Tongue (tissue), 1 donor: ENCODE measurements at regions not wholly inside any gene's neighbourhood (a gene's known extent, or its start where the extent isn't known, plus 50 kb on each side); places are given as distances from the start of the nearest gene placed in this dataset.
"Not testable (repeated sequence)": the region's sequence is repeated elsewhere in the genome, so short reads cannot be mapped to it uniquely, and the experiment has no call there.

Experiments
- DNase-seq: peaks from one replicate; pipeline ENCODE4 v3.0.0-alpha.2; 2015

- no peak for DNase-seq
These were observed 144.8 kb upstream of the RBPJ start for GRCh38 chr4:26175905-26176470.

GRCh38 chr4:26176598-26177149 is 144.1 kb upstream of the RBPJ start:
- peak; percentile 89 for DNase-seq

- no peak for DNase-seq
These were observed 142.0 kb upstream of the RBPJ start for GRCh38 chr4:26178854-26179253.

GRCh38 chr4:26179316-26179760 is 141.5 kb upstream of the RBPJ start:
- DNase-seq: no peak

GRCh38 chr4:26181616-26182015 is 139.2 kb upstream of the RBPJ start:
- DNase-seq: no peak

- DNase-seq: no peak
These were observed 137.8 kb upstream of the RBPJ start for GRCh38 chr4:26183017-26183416.

GRCh38 chr4:26185436-26185835 is 135.4 kb upstream of the RBPJ start:
- DNase-seq: no peak

- no peak for DNase-seq
These were observed 129.5 kb upstream of the RBPJ start for GRCh38 chr4:26191353-26191752.

- DNase-seq: peak; percentile 30
These were observed 127.6 kb upstream of the RBPJ start for GRCh38 chr4:26192899-26193869.

GRCh38 chr4:26194764-26195163 is 126.0 kb upstream of the RBPJ start:
- DNase-seq: no peak

GRCh38 chr4:26196567-26196966 is 124.2 kb upstream of the RBPJ start:
- DNase-seq: peak; percentile 43

GRCh38 chr4:26197018-26197779 is 123.6 kb upstream of the RBPJ start:
- DNase-seq: no peak

GRCh38 chr4:26198931-26199330 is 121.9 kb upstream of the RBPJ start:
- DNase-seq: not testable (repeated sequence)

- no peak for DNase-seq
These were observed 121.2 kb upstream of the RBPJ start for GRCh38 chr4:26199596-26199995.

GRCh38 chr4:26201120-26201519 is 119.7 kb upstream of the RBPJ start:
- DNase-seq: no peak

GRCh38 chr4:26204249-26204825 is 116.5 kb upstream of the RBPJ start:
- DNase-seq: no peak

- DNase-seq: peak; percentile 89
These were observed 115.9 kb upstream of the RBPJ start for GRCh38 chr4:26204911-26205370.

- peak; percentile 93 for DNase-seq
These were observed 114.5 kb upstream of the RBPJ start for GRCh38 chr4:26206339-26206738.

GRCh38 chr4:26206999-26207398 is 113.8 kb upstream of the RBPJ start:
- DNase-seq: peak; percentile 40

GRCh38 chr4:26207631-26208030 is 113.2 kb upstream of the RBPJ start:
- no peak for DNase-seq

GRCh38 chr4:26208237-26208994 is 112.4 kb upstream of the RBPJ start:
- DNase-seq: no peak
